ENCODE measurements at regions not wholly inside any gene's neighbourhood (a gene's known extent, or its start where the extent isn't known, plus 50 kb on each side); places are given as distances from the start of the nearest gene placed in this dataset.

- TF ChIP-seq ASH2L (IDR thresholded peaks at IDR 0.05; ENCODE audit: low read length) = no peak
Observed at GRCh38 chr4:30553706-30554105, 166.5 kb upstream of the PCDH7 start (continued).

DNA sequence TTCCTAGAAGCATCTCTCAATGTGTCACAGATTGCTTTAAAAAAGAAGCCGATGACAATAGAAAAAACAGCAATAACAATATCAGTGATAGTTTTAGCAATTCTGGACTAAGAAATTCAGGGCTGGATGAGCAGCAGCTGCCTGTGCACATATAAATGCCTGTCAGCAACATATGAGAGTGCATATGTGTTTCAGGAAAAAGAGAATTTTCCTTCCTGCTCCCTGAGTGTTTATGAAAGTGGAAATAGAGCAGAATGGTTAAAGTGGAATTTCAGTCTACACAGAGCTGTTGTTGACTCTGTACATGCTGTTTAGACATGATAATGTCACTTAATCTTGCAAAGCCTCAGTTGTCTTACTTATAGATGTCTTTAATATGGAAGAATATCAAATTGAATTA lies 164.4 kb upstream of the PCDH7 start:
- Histone ChIP-seq H3K4me3 (ENCODE audit: extremely low read depth in 1 of 4, insufficient read depth in 2 of 4, low read depth in 3 of 4, low read length in 4 of 4) (no peak overlapping the region), H3K36me3 (ENCODE audit: control insufficient read depth in 2 of 4, insufficient read depth in 4 of 4, low read length in 3 of 4) (no peaks in the 10 kb centered on the region), H3K4me2 (ENCODE audit: insufficient read depth in 1 of 2, low read depth in 2 of 2, low read length in 2 of 2) (no peak overlapping the region), H3K9ac (replicated peaks in 1 of 4; ENCODE audit: extremely low read depth in 1 of 4, low read depth in 3 of 4, low read length in 3 of 4) (no peak overlapping the region), H4K20me1 (replicated peaks in 1 of 2; ENCODE audit: control insufficient read depth in 1 of 2, insufficient read depth in 2 of 2, low read length in 2 of 2) (no peaks in the 10 kb centered on the region), H3K27ac (ENCODE audit: low read depth, low read length) (no peak overlapping the region), H4K91ac (replicated peaks; ENCODE audit: insufficient read length, low read length) (no peak overlapping the region), H4K8ac (ENCODE audit: extremely low read depth, insufficient read depth, low read length) (no peak overlapping the region), H4K5ac (ENCODE audit: insufficient read length, low read depth, low read length) (no peak overlapping the region), H3K23ac (ENCODE audit: insufficient read length) (no peak overlapping the region), H2BK5ac (ENCODE audit: low read depth, low read length) (no peak overlapping the region), H2BK120ac (replicated peaks; ENCODE audit: low read depth, low read length) (no peak overlapping the region), H3K56ac (replicated peaks; ENCODE audit: insufficient read length, low read depth, low read length) (no peak overlapping the region), H3K4ac (replicated peaks; ENCODE audit: insufficient read length, low read depth, low read length) (no peak overlapping the region), H2AK5ac (ENCODE audit: low read depth, low read length) (no peak overlapping the region), H2BK15ac (ENCODE audit: low read length) (no peak overlapping the region), H3K4me1 (replicated peaks in 1 of 4; ENCODE audit: control insufficient read depth in 3 of 4, insufficient read depth in 4 of 4, low read length in 3 of 4) (no peaks in the 10 kb centered on the region), H2BK12ac (ENCODE audit: low read depth, low read length) (no peak overlapping the region), H3K14ac (ENCODE audit: insufficient read length) (no peak overlapping the region), H3K9me3 (ENCODE audit: insufficient read depth in 2 of 2, low read depth in 1 of 2, low read length in 1 of 2) (no peaks in the 10 kb centered on the region), H2BK20ac (ENCODE audit: low read length) (no peak overlapping the region), H2AFZ (ENCODE audit: low read length) (no peak overlapping the region), H3K23me2 (ENCODE audit: low read depth, low read length) (no peaks in the 10 kb centered on the region), H3K18ac (ENCODE audit: extremely low read depth, low read length) (no peak overlapping the region), H3K27me3 (replicated peaks in 1 of 4; ENCODE audit: control insufficient read depth in 3 of 4, extremely low read depth in 1 of 4, insufficient read depth in 3 of 4, low read length in 3 of 4) (no peaks in the 10 kb centered on the region), H3K79me2 (ENCODE audit: control insufficient read depth in 1 of 2, insufficient read depth in 2 of 2, low read length in 2 of 2) (no peaks in the 10 kb centered on the region), H3K79me1 (ENCODE audit: low read depth, low read length) (no peaks in the 10 kb centered on the region)
- FAIRE-seq (no peak), DNase-seq (ENCODE audit: low read depth in 1 of 2, low spot score in 2 of 2) (no peak)
- WGBS, 2 experiments (ENCODE audit: extremely low coverage in 1 of 2, insufficient coverage in 1 of 2, insufficient read length in 1 of 2, insufficient replicate concordance in 2 of 2, low coverage in 1 of 2, low lambda C conversion rate in 2 of 2, missing lambda C conversion rate in 1 of 2) = 87% methylated on average over 1 of the region's 1 CpG; no CpG with 5 or more reads in 1 of the 2 experiments
- POLR2A ChIA-PET (ENCODE audit: partially characterized antibody) = no interaction called here
- CTCF ChIA-PET (ENCODE audit: partially characterized antibody) = interaction anchor here (1.1 kb wide), 1 partner anchor 266 kb away, joined by 3 read pairs; no protein-coding TSS in a partner anchor
- TF ChIP-seq YY1 (IDR thresholded peaks at IDR 0.05; ENCODE audit: low read depth, low read length) (no peak), SP1 (IDR thresholded peaks at IDR 0.05; ENCODE audit: low read depth, low read length) (no peak), TEAD4 (IDR thresholded peaks at IDR 0.05; ENCODE audit: low read depth, low read length) (no peak), FOSL1 (IDR thresholded peaks at IDR 0.05; ENCODE audit: insufficient read depth, low read depth, low read length) (no peak), TBP (IDR thresholded peaks at IDR 0.05; ENCODE audit: low read depth, low read length) (no peak), CHD2 (IDR thresholded peaks at IDR 0.05; ENCODE audit: low read length) (no peak), JUN (IDR thresholded peaks at IDR 0.05; ENCODE audit: low read depth, low read length) (no peak), HDAC6 (IDR thresholded peaks at IDR 0.05; ENCODE audit: low read depth, low read length) (no peak), E2F6 (IDR thresholded peaks at IDR 0.05) (no peak), CHD1 (IDR thresholded peaks at IDR 0.05; ENCODE audit: low read depth, low read length) (no peak), MAFK (IDR thresholded peaks at IDR 0.05; ENCODE audit: low read depth, low read length) (no peak), KDM4A (IDR thresholded peaks at IDR 0.05; ENCODE audit: low read depth, low read length, severe bottlenecking) (no peak), KDM5A (IDR thresholded peaks at IDR 0.05; ENCODE audit: low read length) (no peak)
